ENCODE measurements at regions not wholly inside any gene's neighbourhood (a gene's known extent, or its start where the extent isn't known, plus 50 kb on each side); places are given as distances from the start of the nearest gene placed in this dataset.

- TF ChIP-seq SP1 (IDR thresholded peaks at IDR 0.05) (no peak), FOXA1 (IDR thresholded peaks at IDR 0.05) (no peak), PKNOX1 (IDR thresholded peaks at IDR 0.05) (no peak), FOXM1 (IDR thresholded peaks at IDR 0.05; ENCODE audit: borderline replicate concordance) (no peak), CTBP1 (IDR thresholded peaks at IDR 0.05; ENCODE audit: borderline replicate concordance) (no peak), ELF4 (IDR thresholded peaks at IDR 0.05) (no peak), LEF1 (IDR thresholded peaks at IDR 0.05; ENCODE audit: borderline replicate concordance) (no peak), FOXK2 (IDR thresholded peaks at IDR 0.05) (no peak), BHLHE40 (IDR thresholded peaks at IDR 0.05; ENCODE audit: borderline replicate concordance) (no peak)
Observed at GRCh38 chr2:173435574-173435973, 80.9 kb downstream of the CDCA7 start.
